Suprapubic skin (tissue), 4 donors: ENCODE measurements at regions not wholly inside any gene's neighbourhood (a gene's known extent, or its start where the extent isn't known, plus 50 kb on each side); places are given as distances from the start of the nearest gene placed in this dataset.

Experiments used
- DNase-seq, 2 donors: peaks; one replicate each; pipeline ENCODE4 v3.0.0-alpha.2; 2019; ENCODE audit warnings: low spot score in 2 of 2
- H3K27ac ChIP-seq: fragments of 200-600 bp; sonication (generic); one replicate; pipeline ENCODE4 v1.5.1; 2019
- H3K27me3 ChIP-seq: fragments of 200-600 bp; sonication (generic); one replicate; pipeline ENCODE4 v1.5.1; 2019
- H3K36me3 ChIP-seq: fragments of 200-600 bp; sonication (generic); one replicate; pipeline ENCODE4 v1.5.1; 2019
- H3K4me1 ChIP-seq: fragments of 200-600 bp; sonication (generic); one replicate; pipeline ENCODE4 v1.5.1; 2019
- H3K4me3 ChIP-seq: fragments of 200-600 bp; sonication (generic); one replicate; pipeline ENCODE4 v1.5.1; 2019; ENCODE audit warnings: mild to moderate bottlenecking
- H3K9me3 ChIP-seq: fragments of 200-600 bp; sonication (generic); one replicate; pipeline ENCODE4 v1.5.1; 2019
- CTCF ChIP-seq, 2 donors: fragments of 200-600 bp in 1 of 2; fragments of 450-650 bp in 1 of 2; sonication (generic) in 1 of 2; IDR thresholded peaks; one replicate each; pipeline ENCODE4 v1.5.1; 2016 to 2019; ENCODE audit warnings: antibody characterized with exemption in 2 of 2, mild to moderate bottlenecking in 1 of 2, moderate library complexity in 1 of 2
- EP300 ChIP-seq: sonication (generic); formaldehyde crosslinking; IDR thresholded peaks from one replicate; pipeline ENCODE4 v1.6.1; 2017; ENCODE audit warnings: antibody characterized with exemption
- POLR2A ChIP-seq, 2 donors: fragments of 450-650 bp; IDR thresholded peaks; one replicate each; pipeline ENCODE4 v1.6.1; 2017; ENCODE audit warnings: antibody characterized with exemption in 2 of 2, mild to moderate bottlenecking in 2 of 2, moderate library complexity in 2 of 2
- POLR2AphosphoS5 ChIP-seq, 3 donors: sonication (generic); formaldehyde crosslinking; IDR thresholded peaks; one replicate each; pipeline ENCODE4 v1.6.1; 2017; ENCODE audit warnings: antibody characterized with exemption in 3 of 3
- WGBS: methylation state at CpG from one replicate; pipeline ENCODE4 v1.1.5; 2018; 5-methylcytosine and 5-hydroxymethylcytosine counted together

GRCh38 chr3:40657623-40658022, 132.9 kb downstream of the ZNF621 start:
- H3K4me1 ChIP-seq, result no peaks in the 10 kb centered on the region
- H3K27ac ChIP-seq, result no peak overlapping the region
- H3K4me3 ChIP-seq, result no peak overlapping the region
- no peak for DNase-seq
- no peaks in the 10 kb centered on the region for H3K9me3 ChIP-seq
- TF ChIP-seq CTCF (IDR thresholded peaks at IDR 0.05) (no peak), POLR2A (IDR thresholded peaks at IDR 0.05) (no peak)
- no peaks in the 10 kb centered on the region for H3K36me3 ChIP-seq
- 92% methylated on average over 3 of the region's 3 CpGs for WGBS
- no peaks in the 10 kb centered on the region for H3K27me3 ChIP-seq

- no peaks in the 10 kb centered on the region for H3K4me1 ChIP-seq
- no peaks in the 10 kb centered on the region for H3K36me3 ChIP-seq
- no peak overlapping the region for H3K27ac ChIP-seq
- no peaks in the 10 kb centered on the region for H3K27me3 ChIP-seq
- 87% methylated on average over 5 of the region's 5 CpGs for WGBS
- TF ChIP-seq CTCF (IDR thresholded peaks at IDR 0.05), result no peak
- no peak for TF ChIP-seq EP300
- no peak for TF ChIP-seq POLR2A (IDR thresholded peaks at IDR 0.05)
- no peak for TF ChIP-seq POLR2AphosphoS5 (IDR thresholded peaks at IDR 0.05)
- no peaks in the 10 kb centered on the region for H3K9me3 ChIP-seq
- no peak overlapping the region for H3K4me3 ChIP-seq
- DNase-seq, result no peak
Measured at GRCh38 chr3:40658305-40658704, 133.5 kb downstream of the ZNF621 start.

- no peaks in the 10 kb centered on the region for H3K4me1 ChIP-seq
- no peaks in the 10 kb centered on the region for H3K36me3 ChIP-seq
- DNase-seq, result no peak
- no peak overlapping the region for H3K4me3 ChIP-seq
- TF ChIP-seq CTCF (IDR thresholded peaks at IDR 0.05) (no peak), POLR2AphosphoS5 (IDR thresholded peaks at IDR 0.05) (no peak), EP300 (no peak), POLR2A (IDR thresholded peaks at IDR 0.05) (no peak)
- no peak overlapping the region for H3K27ac ChIP-seq
- H3K9me3 ChIP-seq, result no peaks in the 10 kb centered on the region
- 83% methylated on average over 1 of the region's 1 CpG for WGBS
- H3K27me3 ChIP-seq, result no peaks in the 10 kb centered on the region
Measured at GRCh38 chr3:40660554-40660953, 135.8 kb downstream of the ZNF621 start.

- H3K27me3 ChIP-seq, result no peaks in the 10 kb centered on the region
- 96% methylated on average over 1 of the region's 1 CpG for WGBS
- no peaks in the 10 kb centered on the region for H3K4me1 ChIP-seq
- TF ChIP-seq POLR2AphosphoS5 (IDR thresholded peaks at IDR 0.05) (no peak), POLR2A (IDR thresholded peaks at IDR 0.05) (no peak), CTCF (IDR thresholded peaks at IDR 0.05) (no peak), EP300 (no peak)
- H3K36me3 ChIP-seq, result no peaks in the 10 kb centered on the region
- no peak overlapping the region for H3K4me3 ChIP-seq
- H3K9me3 ChIP-seq, result no peaks in the 10 kb centered on the region
- no peak overlapping the region for H3K27ac ChIP-seq
- no peak for DNase-seq
Measured at GRCh38 chr3:40661284-40661683, 136.5 kb downstream of the ZNF621 start.

- Histone ChIP-seq H3K4me1 (no peaks in the 10 kb centered on the region), H3K36me3 (no peaks in the 10 kb centered on the region), H3K27ac (no peak overlapping the region), H3K4me3 (no peak overlapping the region), H3K9me3 (no peaks in the 10 kb centered on the region), H3K27me3 (no peaks in the 10 kb centered on the region)
- no peak for DNase-seq
- WGBS, result 66% methylated on average over 6 of the region's 6 CpGs
- no peak for TF ChIP-seq CTCF (IDR thresholded peaks at IDR 0.05)
Measured at GRCh38 chr3:40663280-40663679, 138.5 kb downstream of the ZNF621 start.
